ENCODE measurements at regions not wholly inside any gene's neighbourhood (a gene's known extent, or its start where the extent isn't known, plus 50 kb on each side); places are given as distances from the start of the nearest gene placed in this dataset.

DNA sequence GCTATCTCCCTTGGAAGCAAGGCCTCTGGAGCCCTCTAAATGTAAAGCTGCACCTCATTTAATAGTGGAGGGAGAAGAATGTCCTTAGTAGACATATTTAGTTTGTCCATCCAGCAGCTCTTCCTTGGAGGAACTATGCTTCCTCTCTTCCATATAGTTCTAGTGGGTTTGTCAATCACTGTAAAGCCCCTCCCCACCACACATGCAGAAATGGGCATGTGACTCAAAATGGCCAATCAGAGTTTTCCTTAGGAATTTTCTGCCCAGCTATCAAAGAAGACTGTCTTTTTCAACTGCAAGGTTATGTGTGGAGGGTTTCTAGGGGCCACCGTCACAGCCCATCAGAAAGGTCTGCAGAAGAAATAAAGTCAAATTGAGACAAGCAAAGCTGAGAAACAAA lies 175.5 kb downstream of the MIS18A start:
- TF ChIP-seq RCOR1 (IDR thresholded peaks at IDR 0.05; ENCODE audit: low read depth, low read length) (no peak), RAD21 (conservative IDR thresholded peaks at IDR 0.05 in 1 of 2, IDR thresholded peaks at IDR 0.05 in 1 of 2) (no peak), NPAS2 (CRISPR knock-in tag; IDR thresholded peaks at IDR 0.05; ENCODE audit: borderline replicate concordance) (no peak), POLR2A (IDR thresholded peaks at IDR 0.05; ENCODE audit: low read length) (no peak), CHD4 (IDR thresholded peaks at IDR 0.05; ENCODE audit: borderline replicate concordance) (no peak), EP300 (IDR thresholded peaks at IDR 0.05) (no peak), GATA3 (IDR thresholded peaks at IDR 0.05; ENCODE audit: borderline replicate concordance) (no peak), NR3C1 (IDR thresholded peaks at IDR 0.05) (no peak), JUN (IDR thresholded peaks at IDR 0.05) (no peak)
- TF ChIP-seq, protein P1, sequence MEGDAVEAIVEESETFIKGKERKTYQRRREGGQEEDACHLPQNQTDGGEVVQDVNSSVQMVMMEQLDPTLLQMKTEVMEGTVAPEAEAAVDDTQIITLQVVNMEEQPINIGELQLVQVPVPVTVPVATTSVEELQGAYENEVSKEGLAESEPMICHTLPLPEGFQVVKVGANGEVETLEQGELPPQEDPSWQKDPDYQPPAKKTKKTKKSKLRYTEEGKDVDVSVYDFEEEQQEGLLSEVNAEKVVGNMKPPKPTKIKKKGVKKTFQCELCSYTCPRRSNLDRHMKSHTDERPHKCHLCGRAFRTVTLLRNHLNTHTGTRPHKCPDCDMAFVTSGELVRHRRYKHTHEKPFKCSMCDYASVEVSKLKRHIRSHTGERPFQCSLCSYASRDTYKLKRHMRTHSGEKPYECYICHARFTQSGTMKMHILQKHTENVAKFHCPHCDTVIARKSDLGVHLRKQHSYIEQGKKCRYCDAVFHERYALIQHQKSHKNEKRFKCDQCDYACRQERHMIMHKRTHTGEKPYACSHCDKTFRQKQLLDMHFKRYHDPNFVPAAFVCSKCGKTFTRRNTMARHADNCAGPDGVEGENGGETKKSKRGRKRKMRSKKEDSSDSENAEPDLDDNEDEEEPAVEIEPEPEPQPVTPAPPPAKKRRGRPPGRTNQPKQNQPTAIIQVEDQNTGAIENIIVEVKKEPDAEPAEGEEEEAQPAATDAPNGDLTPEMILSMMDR (IDR thresholded peaks at IDR 0.05): no peak
- TF ChIP-seq, protein P2, sequence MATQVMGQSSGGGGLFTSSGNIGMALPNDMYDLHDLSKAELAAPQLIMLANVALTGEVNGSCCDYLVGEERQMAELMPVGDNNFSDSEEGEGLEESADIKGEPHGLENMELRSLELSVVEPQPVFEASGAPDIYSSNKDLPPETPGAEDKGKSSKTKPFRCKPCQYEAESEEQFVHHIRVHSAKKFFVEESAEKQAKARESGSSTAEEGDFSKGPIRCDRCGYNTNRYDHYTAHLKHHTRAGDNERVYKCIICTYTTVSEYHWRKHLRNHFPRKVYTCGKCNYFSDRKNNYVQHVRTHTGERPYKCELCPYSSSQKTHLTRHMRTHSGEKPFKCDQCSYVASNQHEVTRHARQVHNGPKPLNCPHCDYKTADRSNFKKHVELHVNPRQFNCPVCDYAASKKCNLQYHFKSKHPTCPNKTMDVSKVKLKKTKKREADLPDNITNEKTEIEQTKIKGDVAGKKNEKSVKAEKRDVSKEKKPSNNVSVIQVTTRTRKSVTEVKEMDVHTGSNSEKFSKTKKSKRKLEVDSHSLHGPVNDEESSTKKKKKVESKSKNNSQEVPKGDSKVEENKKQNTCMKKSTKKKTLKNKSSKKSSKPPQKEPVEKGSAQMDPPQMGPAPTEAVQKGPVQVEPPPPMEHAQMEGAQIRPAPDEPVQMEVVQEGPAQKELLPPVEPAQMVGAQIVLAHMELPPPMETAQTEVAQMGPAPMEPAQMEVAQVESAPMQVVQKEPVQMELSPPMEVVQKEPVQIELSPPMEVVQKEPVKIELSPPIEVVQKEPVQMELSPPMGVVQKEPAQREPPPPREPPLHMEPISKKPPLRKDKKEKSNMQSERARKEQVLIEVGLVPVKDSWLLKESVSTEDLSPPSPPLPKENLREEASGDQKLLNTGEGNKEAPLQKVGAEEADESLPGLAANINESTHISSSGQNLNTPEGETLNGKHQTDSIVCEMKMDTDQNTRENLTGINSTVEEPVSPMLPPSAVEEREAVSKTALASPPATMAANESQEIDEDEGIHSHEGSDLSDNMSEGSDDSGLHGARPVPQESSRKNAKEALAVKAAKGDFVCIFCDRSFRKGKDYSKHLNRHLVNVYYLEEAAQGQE (IDR thresholded peaks at IDR 0.05): no peak

Data from A549 (cell line).